Lower lobe of right lung (tissue), 2 donors: ENCODE measurements at regions not wholly inside any gene's neighbourhood (a gene's known extent, or its start where the extent isn't known, plus 50 kb on each side); places are given as distances from the start of the nearest gene placed in this dataset.
"Not testable (repeated sequence)": the region's sequence is repeated elsewhere in the genome, so short reads cannot be mapped to it uniquely, and the experiment has no call there.

ENCODE experiments used
- ATAC-seq, 2 donors: fragments of 200-7000 bp; cut with Tn5 transposase; one replicate each; pipeline ENCODE4 v1.9.1; 2020 to 2022; ENCODE audit warnings: mild to moderate bottlenecking in 2 of 2, moderate library complexity in 2 of 2
- DNase-seq: peaks from one replicate; pipeline ENCODE4 v3.0.0-alpha.2; 2020
- H3K27ac ChIP-seq: fragments of 200-600 bp; one replicate; pipeline ENCODE4 v1.8.0; 2022
- H3K27me3 ChIP-seq: fragments of 200-600 bp; one replicate; pipeline ENCODE4 v1.8.0; 2022; ENCODE audit warnings: low read depth
- H3K36me3 ChIP-seq: fragments of 200-600 bp; one replicate; pipeline ENCODE4 v1.8.0; 2022; ENCODE audit warnings: mild to moderate bottlenecking
- H3K4me1 ChIP-seq: fragments of 200-600 bp; one replicate; pipeline ENCODE4 v1.8.0; 2022
- H3K4me3 ChIP-seq: fragments of 200-600 bp; one replicate; pipeline ENCODE4 v1.8.0; 2022; ENCODE audit warnings: mild to moderate bottlenecking
- H3K9me3 ChIP-seq: fragments of 200-600 bp; one replicate; pipeline ENCODE4 v1.8.0; 2022
- intact Hi-C: fragments of 100-400 bp; cut with DNase I; formaldehyde crosslinking; loops from one replicate; pipeline ENCODE4 v1.11.0; 2022
- TF ChIP-seq, protein P1 (sequence below): fragments of 200-600 bp; IDR thresholded peaks from one replicate; pipeline ENCODE4 v1.8.0; 2022; ENCODE audit warnings: antibody characterized with exemption, mild to moderate bottlenecking
- donor health status: DM: no; HTN: yes; CAD: no; lungs with severe emphysema.

- Histone ChIP-seq H3K4me3 (no peak overlapping the region), H3K4me1 (no peaks in the 10 kb centered on the region), H3K27me3 (no peaks in the 10 kb centered on the region), H3K36me3 (no peaks in the 10 kb centered on the region), H3K27ac (no peak overlapping the region), H3K9me3 (no peaks in the 10 kb centered on the region)
- intact Hi-C loops, result no loop called here
- ATAC-seq (no peak), DNase-seq (no peak)
- TF ChIP-seq, protein P1, sequence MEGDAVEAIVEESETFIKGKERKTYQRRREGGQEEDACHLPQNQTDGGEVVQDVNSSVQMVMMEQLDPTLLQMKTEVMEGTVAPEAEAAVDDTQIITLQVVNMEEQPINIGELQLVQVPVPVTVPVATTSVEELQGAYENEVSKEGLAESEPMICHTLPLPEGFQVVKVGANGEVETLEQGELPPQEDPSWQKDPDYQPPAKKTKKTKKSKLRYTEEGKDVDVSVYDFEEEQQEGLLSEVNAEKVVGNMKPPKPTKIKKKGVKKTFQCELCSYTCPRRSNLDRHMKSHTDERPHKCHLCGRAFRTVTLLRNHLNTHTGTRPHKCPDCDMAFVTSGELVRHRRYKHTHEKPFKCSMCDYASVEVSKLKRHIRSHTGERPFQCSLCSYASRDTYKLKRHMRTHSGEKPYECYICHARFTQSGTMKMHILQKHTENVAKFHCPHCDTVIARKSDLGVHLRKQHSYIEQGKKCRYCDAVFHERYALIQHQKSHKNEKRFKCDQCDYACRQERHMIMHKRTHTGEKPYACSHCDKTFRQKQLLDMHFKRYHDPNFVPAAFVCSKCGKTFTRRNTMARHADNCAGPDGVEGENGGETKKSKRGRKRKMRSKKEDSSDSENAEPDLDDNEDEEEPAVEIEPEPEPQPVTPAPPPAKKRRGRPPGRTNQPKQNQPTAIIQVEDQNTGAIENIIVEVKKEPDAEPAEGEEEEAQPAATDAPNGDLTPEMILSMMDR, result no peak
These were observed 1377.4 kb downstream of the XPNPEP1 start for GRCh38 chr10:108545921-108546320.

DNA sequence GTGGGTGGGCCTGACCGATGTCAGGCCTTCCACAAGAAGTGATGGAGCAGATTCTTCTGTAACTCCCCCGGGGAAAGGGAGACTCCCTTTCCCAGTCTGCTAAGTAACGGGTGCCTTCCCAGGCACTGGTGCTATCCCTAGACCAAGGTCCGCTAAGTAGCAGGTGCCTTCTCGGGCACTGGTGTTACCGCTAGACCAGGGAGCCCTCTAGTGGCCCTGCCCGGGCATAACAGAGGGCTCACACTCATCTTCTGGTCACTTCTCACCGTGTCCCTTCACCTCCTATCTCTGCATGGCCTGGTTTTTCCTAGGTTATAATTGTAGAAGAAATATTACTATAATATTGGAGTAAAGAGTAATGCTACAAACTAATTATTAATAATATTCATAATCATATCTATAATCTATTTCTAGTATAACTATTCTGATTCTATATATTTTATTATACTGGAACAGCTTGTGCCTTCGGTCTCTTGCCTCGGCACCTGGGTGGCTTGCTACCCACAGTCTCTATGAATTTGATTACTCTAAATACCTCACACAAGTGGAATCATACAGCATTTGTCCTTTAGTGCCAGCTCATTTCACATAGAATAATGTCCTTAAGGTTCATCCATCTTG is 1378.7 kb downstream of the XPNPEP1 start:
- peak; percentile 69 for DNase-seq
- Histone ChIP-seq H3K9me3 (no peaks in the 10 kb centered on the region), H3K27me3 (no peaks in the 10 kb centered on the region), H3K4me3 (no peak overlapping the region), H3K27ac (no peak overlapping the region), H3K4me1 (no peaks in the 10 kb centered on the region), H3K36me3 (no peaks in the 10 kb centered on the region)
- intact Hi-C loops, result no loop called here
- ATAC-seq, result peak; percentile 74 to 76
- TF ChIP-seq, protein P1, result peak; percentile 80

DNA sequence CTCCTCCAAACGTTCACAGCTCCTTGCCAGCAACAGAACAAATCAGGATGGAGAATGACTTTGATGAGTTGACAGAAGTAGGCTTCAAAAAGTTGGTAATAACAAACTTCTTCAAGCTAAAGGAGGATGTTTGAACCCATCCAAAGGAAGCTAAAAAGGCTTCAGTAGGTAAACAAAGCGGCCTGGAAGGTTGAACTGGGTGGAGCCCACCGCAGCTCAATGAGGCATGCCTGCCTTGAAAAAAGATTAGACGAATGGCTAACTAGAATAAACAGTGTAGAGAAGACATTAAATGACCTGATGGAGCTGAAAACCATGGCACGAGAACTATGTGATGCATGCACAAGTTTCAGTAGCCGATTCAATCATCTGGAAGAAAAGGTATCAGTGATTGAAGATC is 1369.0 kb upstream of the SORCS1 start:
- H3K4me3 ChIP-seq, intact Hi-C loops, H3K27ac ChIP-seq, H3K9me3 ChIP-seq, DNase-seq, H3K36me3 ChIP-seq, H3K27me3 ChIP-seq, ATAC-seq, H3K4me1 ChIP-seq: not testable (repeated sequence)

DNA sequence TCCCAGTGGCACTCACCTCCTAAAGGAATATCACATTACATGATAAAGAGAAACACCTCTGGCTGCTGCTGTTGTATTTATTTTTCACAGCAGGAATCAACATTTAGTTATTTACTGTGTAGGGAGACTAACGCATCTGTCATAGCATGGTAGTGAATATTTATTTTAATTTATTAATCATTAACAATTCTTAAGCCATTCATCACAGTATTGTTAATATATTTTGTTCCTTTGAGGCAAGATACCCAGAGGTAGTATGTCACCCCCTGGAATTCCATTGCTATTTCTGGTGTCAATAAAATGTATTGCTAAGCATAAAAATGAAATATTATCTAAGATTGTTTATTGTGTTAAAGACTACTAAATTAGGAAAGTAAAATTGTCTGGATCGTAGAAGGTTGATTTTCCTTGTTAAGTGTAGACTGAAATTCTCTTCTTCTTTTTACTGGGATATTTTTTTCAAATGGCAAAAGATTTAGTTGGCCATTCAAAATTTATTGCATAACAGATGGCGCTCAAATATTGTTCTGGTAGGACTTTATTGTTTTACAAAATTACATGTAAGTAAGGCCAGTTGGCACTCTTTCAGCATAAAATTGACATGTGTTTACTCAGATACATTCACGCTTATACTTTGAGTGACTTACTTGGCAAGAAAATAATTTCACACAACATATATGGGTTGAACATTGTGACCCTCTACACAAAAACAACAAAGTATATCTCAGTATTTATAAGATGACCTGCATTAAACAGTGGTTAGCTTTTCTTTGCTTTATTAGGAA is 1358.7 kb upstream of the SORCS1 start:
- Histone ChIP-seq H3K36me3 (no peaks in the 10 kb centered on the region), H3K4me1 (no peaks in the 10 kb centered on the region), H3K9me3 (no peaks in the 10 kb centered on the region), H3K4me3 (no peak overlapping the region), H3K27me3 (no peaks in the 10 kb centered on the region), H3K27ac (no peak overlapping the region)
- TF ChIP-seq, protein P1, result no peak
- intact Hi-C loops, result no loop called here
- DNase-seq (no peak), ATAC-seq (no peak)

GRCh38 chr10:108521827-108522492 is 1357.5 kb upstream of the SORCS1 start:
- H3K9me3 ChIP-seq, result no peaks in the 10 kb centered on the region
- no peak overlapping the region for H3K4me3 ChIP-seq
- no peaks in the 10 kb centered on the region for H3K27me3 ChIP-seq
- TF ChIP-seq, protein P1, result no peak
- H3K27ac ChIP-seq, result no peak overlapping the region
- H3K36me3 ChIP-seq, result no peaks in the 10 kb centered on the region
- DNase-seq (no peak), ATAC-seq (no peak)
- H3K4me1 ChIP-seq, result no peaks in the 10 kb centered on the region
- intact Hi-C loops, result no loop called here

DNA sequence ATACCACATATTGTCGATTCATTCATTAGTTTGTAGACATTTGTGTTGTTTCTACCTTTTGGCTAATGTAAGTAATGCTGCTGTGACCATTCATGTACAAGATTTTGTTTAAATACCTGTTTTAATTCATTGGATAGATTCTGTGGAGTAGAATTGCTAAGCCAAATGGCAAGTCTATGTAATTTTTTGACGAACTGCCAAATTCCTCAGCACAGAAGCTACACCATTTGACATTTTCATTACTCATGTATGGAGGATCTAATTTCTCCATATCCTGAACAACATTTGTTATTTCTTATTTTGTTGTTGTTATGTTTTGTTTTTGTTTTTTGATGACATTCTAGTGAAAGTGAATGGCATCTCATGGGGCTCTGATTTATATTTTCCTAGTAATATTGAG is 1351.3 kb upstream of the SORCS1 start:
- TF ChIP-seq, protein P1, result no peak
- intact Hi-C loops, result no loop called here

More for the DNA sequence above, 1351.3 kb upstream of the SORCS1 start:
- H3K27me3 ChIP-seq, result no peaks in the 10 kb centered on the region
- DNase-seq (no peak), ATAC-seq (no peak)
- H3K4me1 ChIP-seq, result no peaks in the 10 kb centered on the region
- H3K27ac ChIP-seq, result no peak overlapping the region
- no peak overlapping the region for H3K4me3 ChIP-seq
- H3K9me3 ChIP-seq, result no peaks in the 10 kb centered on the region
- no peaks in the 10 kb centered on the region for H3K36me3 ChIP-seq
